Nephron progenitor cell (in vitro differentiated cells): ENCODE measurements at regions not wholly inside any gene's neighbourhood (a gene's known extent, or its start where the extent isn't known, plus 50 kb on each side); places are given as distances from the start of the nearest gene placed in this dataset.

Source experiments
- DNase-seq: peaks from one replicate; pipeline ENCODE4 v3.0.0; 2021
- H3K27ac Mint-ChIP-seq: 2 replicates; pipeline ENCODE4 v1.8.0; 2021; ENCODE audit warnings: mild to moderate bottlenecking, moderate library complexity, mixed read lengths
- H3K27me3 Mint-ChIP-seq: 2 replicates; pipeline ENCODE4 v1.8.0; 2021; ENCODE audit warnings: mild to moderate bottlenecking, low read depth, mixed read lengths; ENCODE audit not compliant: poor library complexity
- H3K36me3 Mint-ChIP-seq: 2 replicates; pipeline ENCODE4 v1.8.0; 2021; ENCODE audit warnings: low read depth, mixed read lengths
- H3K4me1 Mint-ChIP-seq: 2 replicates; pipeline ENCODE4 v1.8.0; 2021; ENCODE audit warnings: mixed read lengths
- H3K4me3 Mint-ChIP-seq: 2 replicates; pipeline ENCODE4 v1.8.0; 2021; ENCODE audit warnings: mild to moderate bottlenecking, moderate library complexity, mixed read lengths
- H3K9me3 Mint-ChIP-seq: 2 replicates; pipeline ENCODE4 v1.8.0; 2021; ENCODE audit warnings: mild to moderate bottlenecking, moderate library complexity, mixed read lengths
- CTCF ChIP-seq: fragments of 200-600 bp; sonication (generic); IDR thresholded peaks from 2 replicates; pipeline ENCODE4 v1.5.0; 2021; ENCODE audit warnings: antibody characterized with exemption

GRCh38 chr18:54532962-54533361 lies 58.1 kb upstream of the DYNAP start:
- DNase-seq: no peak
- Mint-ChIP-seq H3K4me1 (peaks cover 26% of the 10 kb centered on the region), H3K27ac (no peak overlapping the region), H3K27me3 (no peaks in the 10 kb centered on the region), H3K4me3 (no peak overlapping the region), H3K36me3 (no peaks in the 10 kb centered on the region), H3K9me3 (peaks cover 9% of the 10 kb centered on the region)
- no peak for TF ChIP-seq CTCF
